DND-41 (cell line): ENCODE measurements at regions not wholly inside any gene's neighbourhood (a gene's known extent, or its start where the extent isn't known, plus 50 kb on each side); places are given as distances from the start of the nearest gene placed in this dataset.

Experiments
- EZH2 ChIP-seq: IDR thresholded peaks from 3 replicates; pipeline ENCODE4 v1.6.1; 2012; ENCODE audit warnings: borderline replicate concordance, low read depth, mild to moderate bottlenecking, moderate library complexity, low read length, inconsistent platforms; ENCODE audit not compliant: severe bottlenecking
- TF ChIP-seq, protein P1 (sequence below): IDR thresholded peaks from 2 replicates; pipeline ENCODE4 v1.5.1; 2012; ENCODE audit warnings: borderline replicate concordance, low read length, moderate library complexity, mild to moderate bottlenecking; ENCODE audit not compliant: poor library complexity, severe bottlenecking; ENCODE audit errors: extremely low read depth

DNA sequence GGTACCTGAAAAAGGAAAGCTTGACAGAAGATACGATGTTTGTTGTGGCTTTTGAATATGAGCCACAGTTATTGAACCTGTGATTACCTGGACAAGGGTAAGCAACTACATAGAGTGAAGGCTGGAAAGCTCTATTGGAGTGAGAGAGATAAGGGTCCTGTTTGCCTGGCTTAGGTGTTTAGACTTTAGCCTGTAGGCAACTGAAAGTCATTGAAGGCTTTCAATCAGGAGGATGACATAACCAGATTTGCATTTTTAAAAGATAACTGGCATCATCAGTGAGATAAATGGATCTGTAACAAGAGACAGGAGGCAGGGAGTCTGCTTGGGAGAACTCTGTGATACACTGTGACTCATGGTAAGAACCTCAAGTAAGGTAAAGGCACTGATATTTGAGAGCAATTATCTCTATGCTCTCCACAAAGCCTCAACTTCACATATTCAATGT, 128.9 kb upstream of the SOX5 start:
- TF ChIP-seq, protein P1, sequence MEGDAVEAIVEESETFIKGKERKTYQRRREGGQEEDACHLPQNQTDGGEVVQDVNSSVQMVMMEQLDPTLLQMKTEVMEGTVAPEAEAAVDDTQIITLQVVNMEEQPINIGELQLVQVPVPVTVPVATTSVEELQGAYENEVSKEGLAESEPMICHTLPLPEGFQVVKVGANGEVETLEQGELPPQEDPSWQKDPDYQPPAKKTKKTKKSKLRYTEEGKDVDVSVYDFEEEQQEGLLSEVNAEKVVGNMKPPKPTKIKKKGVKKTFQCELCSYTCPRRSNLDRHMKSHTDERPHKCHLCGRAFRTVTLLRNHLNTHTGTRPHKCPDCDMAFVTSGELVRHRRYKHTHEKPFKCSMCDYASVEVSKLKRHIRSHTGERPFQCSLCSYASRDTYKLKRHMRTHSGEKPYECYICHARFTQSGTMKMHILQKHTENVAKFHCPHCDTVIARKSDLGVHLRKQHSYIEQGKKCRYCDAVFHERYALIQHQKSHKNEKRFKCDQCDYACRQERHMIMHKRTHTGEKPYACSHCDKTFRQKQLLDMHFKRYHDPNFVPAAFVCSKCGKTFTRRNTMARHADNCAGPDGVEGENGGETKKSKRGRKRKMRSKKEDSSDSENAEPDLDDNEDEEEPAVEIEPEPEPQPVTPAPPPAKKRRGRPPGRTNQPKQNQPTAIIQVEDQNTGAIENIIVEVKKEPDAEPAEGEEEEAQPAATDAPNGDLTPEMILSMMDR, result no peak
- no peak for TF ChIP-seq EZH2
